Pons (tissue), 1 donor: ENCODE measurements at regions not wholly inside any gene's neighbourhood (a gene's known extent, or its start where the extent isn't known, plus 50 kb on each side); places are given as distances from the start of the nearest gene placed in this dataset.
"Not testable (repeated sequence)": the region's sequence is repeated elsewhere in the genome, so short reads cannot be mapped to it uniquely, and the experiment has no call there.

Experiments used
- DNase-seq: peaks from one replicate; pipeline ENCODE4 v3.0.0-alpha.2; 2016; ENCODE audit warnings: low spot score

DNA sequence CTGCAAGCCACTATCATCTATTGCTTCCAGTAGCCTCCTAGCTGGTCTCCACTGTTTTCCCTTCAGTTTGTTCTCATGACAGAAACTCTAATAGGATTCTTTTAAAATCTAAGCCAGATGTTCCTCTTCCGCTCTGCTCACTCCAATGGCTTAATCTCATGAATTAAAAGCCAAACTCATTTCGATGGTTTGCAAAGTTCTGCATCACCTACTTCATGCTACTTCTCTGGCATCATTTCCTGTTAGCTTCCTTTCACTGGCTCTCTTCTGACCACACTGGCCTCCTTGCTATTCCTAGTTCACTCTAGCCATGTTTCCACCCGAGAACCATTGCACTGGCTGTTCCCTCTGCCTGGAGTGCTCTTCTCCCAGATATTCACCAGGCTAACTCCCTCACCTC, 102.0 kb upstream of the LSM6 start:
- no peak for DNase-seq

DNA sequence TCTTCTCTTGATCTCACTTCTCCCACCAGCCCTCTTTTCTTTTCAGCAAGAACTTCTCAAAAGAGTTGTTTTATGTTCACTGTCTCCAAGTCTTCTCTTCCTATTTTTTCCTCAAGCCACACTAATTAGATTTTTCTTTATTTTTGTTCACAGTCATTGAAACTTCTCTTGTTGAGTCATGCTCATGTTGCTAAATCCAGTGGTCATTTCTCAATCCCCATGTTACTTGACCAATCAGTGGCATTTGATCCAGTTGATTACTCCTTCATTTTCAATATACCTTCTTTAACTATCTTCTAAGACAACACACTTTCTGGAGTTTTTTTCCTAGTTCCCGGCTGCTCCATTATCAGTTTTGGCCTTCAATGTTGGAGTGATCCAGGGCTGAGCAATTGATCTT, 103.1 kb upstream of the LSM6 start:
- DNase-seq = no peak

DNA sequence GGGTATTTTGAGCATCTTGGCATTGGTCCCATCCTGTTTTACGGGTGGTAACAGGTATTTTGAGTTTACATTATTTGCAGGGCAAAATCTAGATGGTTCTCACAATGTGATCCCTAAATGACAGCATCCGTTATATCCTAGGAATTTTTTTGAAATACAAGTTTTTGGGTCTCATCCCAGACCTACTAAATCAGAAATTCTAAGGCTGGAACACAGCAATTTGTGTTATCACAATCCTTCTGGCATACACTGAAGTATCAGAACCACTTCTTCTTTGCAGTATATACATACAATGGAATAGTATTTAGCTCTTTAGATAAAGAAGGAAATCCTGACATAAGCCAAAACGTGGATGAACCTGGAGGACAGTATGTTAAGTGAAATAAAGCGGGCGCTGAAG, 104.1 kb upstream of the LSM6 start:
- DNase-seq = no peak

DNA sequence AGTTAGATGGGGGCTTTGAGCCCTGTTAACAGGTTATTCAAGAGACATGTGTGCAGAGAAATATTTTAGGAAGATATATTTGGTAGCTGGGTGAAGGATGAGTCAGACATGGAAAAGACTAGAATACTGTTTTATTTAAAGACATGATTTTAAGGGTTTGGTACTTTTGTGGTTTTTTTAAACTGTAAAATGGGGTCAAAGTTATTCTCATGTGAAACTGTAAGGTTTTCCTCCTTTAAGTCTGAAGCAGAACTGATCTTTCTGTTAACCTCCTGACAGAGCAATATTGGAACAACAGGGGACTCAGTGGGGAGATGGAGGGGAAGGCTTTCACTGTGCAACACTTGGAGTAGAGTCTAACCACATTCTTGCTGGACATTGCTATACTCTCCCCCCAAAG, 112.4 kb upstream of the LSM6 start:
- no peak for DNase-seq

DNA sequence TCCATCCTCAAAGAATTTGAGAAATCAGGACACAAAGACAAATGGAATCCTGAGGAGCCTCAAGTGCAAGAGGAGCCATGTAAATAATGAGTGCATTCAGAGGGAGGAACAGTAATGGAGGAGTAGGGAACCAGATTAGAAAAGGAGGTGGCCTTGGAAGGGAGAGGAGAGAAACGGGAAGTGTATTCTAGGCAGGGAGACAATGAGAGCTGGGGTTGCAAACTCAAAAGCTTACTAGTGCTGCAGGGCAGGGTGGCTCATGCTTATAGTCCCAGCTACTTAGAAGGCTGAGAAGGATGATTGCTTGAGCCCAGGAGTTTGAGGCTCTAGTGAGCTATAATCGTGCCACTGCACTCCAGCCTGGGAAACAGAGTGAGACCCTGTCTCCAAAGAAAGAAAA, 113.2 kb upstream of the LSM6 start:
- DNase-seq = no peak

- DNase-seq = no peak
These were observed 113.7 kb upstream of the LSM6 start for GRCh38 chr4:146061610-146062334.

- DNase-seq = no peak
These were observed 115.7 kb upstream of the LSM6 start for GRCh38 chr4:146059865-146060264.

GRCh38 chr4:146059151-146059550, 116.4 kb upstream of the LSM6 start:
- no peak for DNase-seq

DNA sequence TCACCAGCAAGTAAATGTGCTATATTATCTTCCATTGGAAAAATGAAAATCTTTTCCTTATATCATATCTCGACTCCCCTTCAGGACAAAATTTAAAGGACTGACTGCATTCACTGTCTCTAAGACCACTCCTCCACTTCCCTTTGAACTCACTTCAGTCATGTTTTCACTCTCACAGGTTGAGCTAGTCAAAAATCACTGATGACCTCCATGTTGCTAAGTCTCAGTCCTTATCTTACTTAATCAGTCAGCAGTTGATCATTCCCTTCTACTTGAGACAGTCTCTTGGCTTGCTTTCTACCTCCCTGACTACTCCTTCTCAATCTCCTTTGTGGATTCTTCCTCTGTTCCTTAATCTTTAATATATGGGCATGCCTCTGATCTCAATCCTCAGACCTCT, 117.0 kb upstream of the LSM6 start:
- DNase-seq = no peak

DNA sequence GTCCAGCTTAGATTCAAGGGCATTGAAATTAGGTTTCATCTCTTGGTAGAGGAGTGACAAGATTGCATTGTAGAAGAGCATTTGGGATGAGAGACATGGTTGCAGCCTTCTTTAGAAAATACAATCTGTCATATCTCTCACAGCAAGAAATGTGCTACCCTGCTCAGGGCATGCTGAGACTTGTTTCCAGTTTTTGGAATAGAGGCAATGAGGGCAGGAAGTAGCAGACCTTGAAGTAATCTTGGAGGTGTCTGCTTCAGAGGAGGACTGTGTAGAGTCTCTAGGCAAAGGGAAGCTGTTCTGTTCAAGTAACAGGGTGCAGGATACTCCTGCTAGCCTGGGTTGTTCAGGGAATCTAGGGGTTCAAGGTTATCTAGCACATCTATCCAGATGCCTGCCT, 116.1 kb upstream of the ZNF827 start:
- no peak for DNase-seq

GRCh38 chr4:146053891-146054290, 115.3 kb upstream of the ZNF827 start:
- DNase-seq = no peak

DNA sequence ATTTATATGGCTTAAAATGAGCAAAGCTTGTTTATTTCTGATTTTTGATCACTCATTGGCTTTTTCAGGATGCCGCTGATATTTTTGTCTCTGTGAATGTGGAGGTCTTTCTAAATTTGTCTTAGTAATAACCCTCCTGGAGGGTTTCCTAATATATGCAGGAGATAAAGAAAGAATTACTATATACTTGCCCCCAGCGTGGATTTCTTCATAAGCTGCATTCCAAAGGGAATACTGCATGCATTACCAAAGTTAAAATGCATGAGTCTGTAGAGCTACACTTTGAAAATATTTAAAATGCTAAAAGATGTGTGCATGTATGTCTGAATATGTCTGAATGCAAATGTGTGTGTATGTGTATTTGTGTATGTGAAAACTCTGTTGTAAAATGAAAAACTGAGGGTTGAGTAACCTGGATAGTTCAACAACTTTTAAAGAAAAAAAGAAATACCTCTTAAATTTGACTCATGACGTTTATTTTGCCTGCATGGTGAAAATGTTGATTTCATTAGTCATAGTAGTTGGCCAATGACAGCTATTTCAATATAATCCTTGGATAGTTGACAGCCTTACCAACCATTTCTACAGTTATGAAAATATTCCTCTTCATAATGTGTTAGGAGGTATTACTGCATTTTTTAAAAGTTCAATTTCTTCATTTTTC, 113.2 kb upstream of the ZNF827 start:
- DNase-seq = no peak

DNA sequence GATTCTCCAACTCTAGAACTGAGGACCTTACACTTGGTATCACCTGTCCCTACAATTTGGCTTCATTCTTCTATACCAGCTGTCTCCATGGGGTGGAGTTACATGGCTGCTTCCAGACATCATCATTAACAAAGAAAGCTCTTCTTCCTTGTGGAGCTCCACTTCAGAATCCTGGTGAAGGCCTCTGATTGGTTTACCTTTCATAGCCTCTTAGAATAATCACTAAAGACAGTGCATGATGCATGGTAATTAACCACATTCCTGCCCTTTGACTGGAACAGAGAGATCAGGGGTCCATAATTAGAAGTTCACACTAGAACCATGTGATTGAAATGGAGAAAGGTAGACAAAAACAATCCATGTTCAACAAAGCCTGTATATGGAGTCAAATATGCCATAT, 112.6 kb upstream of the ZNF827 start:
- DNase-seq = no peak

GRCh38 chr4:146049802-146050201, 111.2 kb upstream of the ZNF827 start:
- no peak for DNase-seq

- DNase-seq = not testable (repeated sequence)
These were observed 109.1 kb upstream of the ZNF827 start for GRCh38 chr4:146047768-146048167.

- DNase-seq = no peak
These were observed 102.7 kb upstream of the ZNF827 start for GRCh38 chr4:146041139-146042004.

DNA sequence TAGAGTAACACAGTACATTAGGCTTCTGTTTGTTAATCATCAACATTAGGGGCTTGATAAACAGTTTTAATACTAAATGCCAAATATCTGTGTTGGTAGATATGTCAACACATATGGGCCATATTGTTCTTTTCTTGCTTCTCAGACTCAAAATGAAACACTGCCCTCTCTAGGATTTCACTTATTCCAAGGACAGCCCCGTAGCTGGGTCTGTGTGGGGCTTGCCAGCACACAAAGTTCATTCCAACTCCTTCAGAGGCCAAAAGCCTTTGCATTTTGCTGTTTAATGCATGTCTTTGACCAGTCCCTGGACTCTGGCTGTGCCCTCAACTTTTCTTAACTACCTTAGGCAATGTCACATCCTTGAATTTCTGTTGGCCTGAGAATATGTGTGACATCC, 102.0 kb upstream of the ZNF827 start:
- DNase-seq = no peak

DNA sequence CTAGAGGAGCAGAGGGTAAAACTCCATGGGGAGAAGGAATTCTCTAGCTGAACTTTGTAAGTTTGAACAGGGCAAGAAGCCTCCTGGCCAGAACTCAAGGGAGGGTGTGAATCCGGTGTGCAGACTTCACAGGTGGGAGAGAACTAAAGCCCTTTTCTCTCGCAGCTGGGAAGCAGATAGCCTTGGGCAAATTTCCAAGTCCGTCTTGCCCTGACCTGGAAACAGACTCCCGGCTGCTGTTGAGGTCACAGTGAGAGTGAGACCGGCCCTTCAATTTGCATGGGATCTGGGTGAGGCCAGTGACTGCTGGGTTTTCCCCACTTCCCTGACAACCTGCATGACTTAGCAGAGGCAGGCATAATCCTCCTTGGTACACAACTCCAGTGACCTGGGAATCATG, 94.5 kb upstream of the ZNF827 start:
- no peak for DNase-seq

DNA sequence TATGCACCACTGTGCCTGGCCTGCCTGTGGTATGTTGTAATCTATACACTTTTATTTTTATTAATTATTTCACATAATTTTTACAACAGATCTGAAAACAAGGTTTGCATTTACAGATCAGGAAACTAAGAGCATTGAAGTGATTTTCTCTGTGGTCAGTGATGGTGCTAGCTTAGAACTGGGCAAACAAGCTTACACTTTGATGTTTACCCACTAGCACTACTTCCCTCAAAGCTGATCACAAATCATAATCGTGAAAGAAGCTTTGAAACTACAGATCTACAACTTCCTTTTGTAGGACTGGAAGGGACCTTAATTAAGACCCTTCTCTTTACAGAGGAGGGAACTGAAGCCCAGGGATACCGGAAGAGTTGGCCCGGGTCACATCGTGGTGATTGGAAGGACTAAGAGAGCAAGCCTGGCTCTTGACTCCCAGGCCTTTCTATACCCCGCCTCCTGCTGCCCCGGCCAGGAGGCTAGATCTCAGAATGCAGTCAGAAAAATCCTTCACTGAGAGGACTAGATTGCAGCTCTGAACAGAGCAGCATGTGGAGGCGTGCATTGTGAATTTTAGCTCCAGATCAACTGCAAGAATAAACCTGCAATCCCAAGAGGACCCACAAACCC, 93.7 kb upstream of the ZNF827 start:
- no peak for DNase-seq

DNA sequence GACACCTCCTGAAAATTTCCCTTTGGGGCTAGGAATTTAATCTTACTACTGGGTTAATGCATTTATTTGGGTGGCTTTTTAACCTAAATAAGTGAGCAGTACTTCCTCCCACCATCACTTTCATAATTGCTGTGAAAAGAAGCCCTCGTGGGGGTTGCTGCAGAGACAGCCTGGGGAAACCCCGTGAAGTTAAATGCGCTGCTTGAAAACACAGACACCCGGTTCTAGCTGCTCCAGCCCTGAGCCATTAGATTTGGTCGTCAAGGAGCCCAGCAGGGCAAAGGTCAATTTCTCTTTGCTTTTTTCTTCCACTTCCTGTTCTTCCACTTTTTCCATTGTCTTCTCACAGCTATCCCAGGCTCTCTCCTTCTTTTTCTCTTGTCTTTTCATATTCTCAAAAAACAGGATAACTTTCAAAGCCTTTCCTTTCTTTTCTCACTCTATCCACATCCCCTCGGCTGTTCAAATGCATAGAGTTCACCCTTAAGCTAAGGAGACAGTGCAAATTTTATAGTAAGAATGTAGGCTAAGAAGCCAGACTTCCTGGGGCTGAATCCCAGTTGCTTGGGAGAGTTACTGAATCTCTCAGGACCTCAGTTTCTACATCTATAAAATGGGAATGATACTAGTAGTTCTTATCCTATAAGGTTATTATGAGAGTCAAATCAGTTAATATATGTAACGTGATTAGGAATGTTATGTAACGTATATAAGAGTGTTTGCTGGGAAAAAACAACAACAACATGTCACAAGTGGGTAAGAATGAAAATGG, 91.5 kb upstream of the ZNF827 start:
- no peak for DNase-seq

- DNase-seq = no peak
These were observed 90.5 kb upstream of the ZNF827 start for GRCh38 chr4:146029147-146029546.

- DNase-seq = no peak
These were observed 89.1 kb upstream of the ZNF827 start for GRCh38 chr4:146027761-146028160.
